Left ventricle myocardium inferior (tissue), 1 donor: ENCODE measurements at regions not wholly inside any gene's neighbourhood (a gene's known extent, or its start where the extent isn't known, plus 50 kb on each side); places are given as distances from the start of the nearest gene placed in this dataset.
A peak's percentile ranks its signal among the peaks of the same experiment; 100 is the strongest.

Experiments used
- DNase-seq: peaks from one replicate; pipeline ENCODE4 v3.0.0-alpha.2; 2020
- H3K27ac ChIP-seq: fragments of 200-600 bp; replicated peaks from 2 replicates; pipeline ENCODE4 v1.8.0; 2021
- H3K27me3 ChIP-seq: fragments of 200-600 bp; 2 replicates; pipeline ENCODE4 v1.8.0; 2021; ENCODE audit warnings: low read depth
- H3K36me3 ChIP-seq: fragments of 200-600 bp; 2 replicates; pipeline ENCODE4 v1.8.0; 2021
- H3K4me1 ChIP-seq: fragments of 200-600 bp; 2 replicates; pipeline ENCODE4 v1.8.0; 2021
- H3K4me3 ChIP-seq: fragments of 200-600 bp; 2 replicates; pipeline ENCODE4 v1.8.0; 2021; ENCODE audit warnings: mild to moderate bottlenecking, moderate library complexity
- H3K9me3 ChIP-seq: fragments of 200-600 bp; replicated peaks from 2 replicates; pipeline ENCODE4 v1.8.0; 2021
- CTCF ChIP-seq: fragments of 200-600 bp; IDR thresholded peaks from 2 replicates; pipeline ENCODE4 v1.8.0; 2021; ENCODE audit warnings: antibody characterized with exemption, mild to moderate bottlenecking, borderline replicate concordance
- intact Hi-C: fragments of 100-400 bp; cut with micrococcal nuclease; formaldehyde crosslinking; loops from one replicate; pipeline ENCODE4 v1.11.0; 2022
- donor health status: DM: no; HTN: yes; CAD: no; lungs with severe emphysema.

- Histone ChIP-seq H3K27me3 (peaks cover 47% of the 10 kb centered on the region), H3K27ac (no peak overlapping the region)
Observed at GRCh38 chr10:64038107-64038506, 516.9 kb downstream of the REEP3 start.

GRCh38 chr10:64039198-64039597, 518.0 kb downstream of the REEP3 start:
- no peak overlapping the region for H3K4me3 ChIP-seq
- peaks cover 47% of the 10 kb centered on the region for H3K27me3 ChIP-seq
- DNase-seq: no peak
- no peaks in the 10 kb centered on the region for H3K9me3 ChIP-seq
- TF ChIP-seq CTCF: no peak
- H3K27ac ChIP-seq: no peak overlapping the region
- peaks cover 17% of the 10 kb centered on the region for H3K4me1 ChIP-seq
- no peaks in the 10 kb centered on the region for H3K36me3 ChIP-seq
- intact Hi-C loops: no loop called here

More at GRCh38 chr10:64038107-64038506, 516.9 kb downstream of the REEP3 start:
- no peak overlapping the region for H3K4me3 ChIP-seq
- TF ChIP-seq CTCF: no peak
- H3K9me3 ChIP-seq: no peaks in the 10 kb centered on the region
- no peaks in the 10 kb centered on the region for H3K36me3 ChIP-seq
- intact Hi-C loops: no loop called here
- H3K4me1 ChIP-seq: peaks cover 17% of the 10 kb centered on the region
- DNase-seq: no peak

GRCh38 chr10:64040781-64041180, 519.6 kb downstream of the REEP3 start:
- Histone ChIP-seq H3K27me3 (peaks cover 35% of the 10 kb centered on the region), H3K27ac (no peak overlapping the region), H3K36me3 (no peaks in the 10 kb centered on the region), H3K4me1 (peaks cover 17% of the 10 kb centered on the region), H3K4me3 (peak overlapping the region; percentile 61), H3K9me3 (no peaks in the 10 kb centered on the region)
- no peak for DNase-seq
- no peak for TF ChIP-seq CTCF
- intact Hi-C loops: no loop called here

GRCh38 chr10:64041185-64041988, 520.2 kb downstream of the REEP3 start:
- TF ChIP-seq CTCF: peak; percentile 98
- Histone ChIP-seq H3K4me3 (peak overlapping the region; percentile 61), H3K27ac (no peak overlapping the region), H3K4me1 (peaks cover 17% of the 10 kb centered on the region), H3K27me3 (peaks cover 34% of the 10 kb centered on the region), H3K36me3 (no peaks in the 10 kb centered on the region), H3K9me3 (no peaks in the 10 kb centered on the region)
- peak; percentile 53 for DNase-seq
- intact Hi-C loops: no loop called here

- H3K36me3 ChIP-seq: no peaks in the 10 kb centered on the region
- TF ChIP-seq CTCF: no peak
- no peak for DNase-seq
- H3K27me3 ChIP-seq: peaks cover 27% of the 10 kb centered on the region
- H3K4me1 ChIP-seq: peaks cover 17% of the 10 kb centered on the region
- peak overlapping the region; percentile 61 for H3K4me3 ChIP-seq
- intact Hi-C loops: no loop called here
- H3K9me3 ChIP-seq: no peaks in the 10 kb centered on the region
- no peak overlapping the region for H3K27ac ChIP-seq
Observed at GRCh38 chr10:64041989-64042490, 520.8 kb downstream of the REEP3 start.
